Esophagus muscularis mucosa (tissue), 4 donors: ENCODE measurements at regions not wholly inside any gene's neighbourhood (a gene's known extent, or its start where the extent isn't known, plus 50 kb on each side); places are given as distances from the start of the nearest gene placed in this dataset.

Experiments
- DNase-seq: peaks from one replicate; pipeline ENCODE4 v3.0.0-alpha.2; 2017; ENCODE audit errors: extremely low spot score
- H3K27ac ChIP-seq, 4 donors: fragments of 200-600 bp; sonication (generic); replicated peaks in 1 of 4; 1 replicate in 3 of 4; 2 replicates in 1 of 4; pipeline ENCODE4 v1.5.1; 2016 to 2019; ENCODE audit warnings: mild to moderate bottlenecking in 1 of 4
- H3K27me3 ChIP-seq, 4 donors: fragments of 200-600 bp; sonication (generic); one replicate each; pipeline versions ENCODE4 v1.5.1 to v1.6.0; 2016 to 2019
- H3K36me3 ChIP-seq, 4 donors: fragments of 200-600 bp; sonication (generic); one replicate each; pipeline ENCODE4 v1.5.1; 2016 to 2019
- H3K4me1 ChIP-seq, 4 donors: fragments of 200-600 bp; sonication (generic); one replicate each; pipeline ENCODE4 v1.5.1; 2016 to 2019
- H3K4me3 ChIP-seq, 4 donors: fragments of 200-600 bp; sonication (generic); 1 replicate in 2 of 4; 2 replicates in 2 of 4; pipeline ENCODE4 v1.5.1; 2016 to 2019; ENCODE audit warnings: mild to moderate bottlenecking in 4 of 4, moderate library complexity in 1 of 4
- H3K9me3 ChIP-seq, 4 donors: fragments of 200-600 bp; sonication (generic); 1 replicate in 3 of 4; 2 replicates in 1 of 4; pipeline ENCODE4 v1.5.1; 2016 to 2019
- CTCF ChIP-seq, 3 experiments: fragments of 200-600 bp in 2 of 3; fragments of 450-650 bp in 1 of 3; sonication (generic) in 2 of 3; IDR thresholded peaks; one replicate each; pipeline ENCODE4 v1.5.1; 2017 to 2019; ENCODE audit warnings: antibody characterized with exemption in 3 of 3, mild to moderate bottlenecking in 2 of 3, moderate library complexity in 1 of 3
- EP300 ChIP-seq: sonication (generic); formaldehyde crosslinking; IDR thresholded peaks from one replicate; pipeline ENCODE4 v1.6.1; 2017; ENCODE audit warnings: antibody characterized with exemption
- POLR2A ChIP-seq: fragments of 450-650 bp; IDR thresholded peaks from one replicate; pipeline ENCODE4 v1.6.1; 2017; ENCODE audit warnings: antibody characterized with exemption, moderate library complexity, mild to moderate bottlenecking, low read depth
- POLR2AphosphoS5 ChIP-seq, 2 donors: sonication (generic); formaldehyde crosslinking; IDR thresholded peaks; one replicate each; pipeline ENCODE4 v1.6.1; 2017; ENCODE audit warnings: antibody characterized with exemption in 2 of 2
- WGBS: methylation state at CpG from one replicate; pipeline ENCODE4 v1.1.5; 2018; 5-methylcytosine and 5-hydroxymethylcytosine counted together
- intact Hi-C: fragments of 100-400 bp; cut with DNase I; formaldehyde crosslinking; loops from one replicate; pipeline ENCODE4 v1.15.1; 2023

- Histone ChIP-seq H3K36me3 (no peaks in the 10 kb centered on the region), H3K27me3 (peaks cover 0 to 10% (median 0%) of the 10 kb centered on the region in 4 donors), H3K4me3 (no peak overlapping the region), H3K27ac (no peak overlapping the region), H3K4me1 (peaks cover 0 to 6% (median 0%) of the 10 kb centered on the region in 4 donors), H3K9me3 (no peaks in the 10 kb centered on the region)
- no peak for DNase-seq
- intact Hi-C loops = no loop called here
- TF ChIP-seq EP300 (no peak), POLR2AphosphoS5 (IDR thresholded peaks at IDR 0.05) (no peak), CTCF (IDR thresholded peaks at IDR 0.05) (no peak), POLR2A (no peak)
- WGBS = 85% methylated on average over 9 of the region's 17 CpGs
Measured at GRCh38 chr2:71786291-71787107, 333.1 kb downstream of the DYSF start.

GRCh38 chr2:71785516-71785981 is 332.2 kb downstream of the DYSF start:
- no peaks in the 10 kb centered on the region for H3K9me3 ChIP-seq
- intact Hi-C loops = no loop called here
- H3K4me1 ChIP-seq = peaks cover 0 to 6% (median 0%) of the 10 kb centered on the region in 4 donors
- no peak overlapping the region for H3K4me3 ChIP-seq
- no peaks in the 10 kb centered on the region for H3K36me3 ChIP-seq
- peaks cover 0 to 10% (median 0%) of the 10 kb centered on the region in 4 donors for H3K27me3 ChIP-seq
- TF ChIP-seq POLR2A (no peak), EP300 (no peak), CTCF (IDR thresholded peaks at IDR 0.05) (no peak), POLR2AphosphoS5 (IDR thresholded peaks at IDR 0.05) (no peak)
- H3K27ac ChIP-seq = no peak overlapping the region
- DNase-seq = peak; percentile 70
- WGBS = 97% methylated on average over 14 of the region's 23 CpGs

GRCh38 chr2:71784734-71785511 is 331.6 kb downstream of the DYSF start:
- Histone ChIP-seq H3K4me3 (no peak overlapping the region), H3K27me3 (peaks cover 0 to 10% (median 0%) of the 10 kb centered on the region in 4 donors), H3K4me1 (peaks cover 0 to 6% (median 0%) of the 10 kb centered on the region in 4 donors), H3K9me3 (no peaks in the 10 kb centered on the region), H3K27ac (no peak overlapping the region), H3K36me3 (no peaks in the 10 kb centered on the region)
- intact Hi-C loops = no loop called here
- peak; percentile 68 for DNase-seq
- 74% methylated on average over 8 of the region's 8 CpGs for WGBS
- TF ChIP-seq POLR2AphosphoS5 (IDR thresholded peaks at IDR 0.05) = no peak
- no peak for TF ChIP-seq POLR2A
- no peak for TF ChIP-seq EP300
- no peak for TF ChIP-seq CTCF (IDR thresholded peaks at IDR 0.05)

GRCh38 chr2:71783815-71784214 is 330.5 kb downstream of the DYSF start:
- TF ChIP-seq POLR2AphosphoS5 (IDR thresholded peaks at IDR 0.05) (no peak), EP300 (no peak), CTCF (IDR thresholded peaks at IDR 0.05) (no peak), POLR2A (no peak)
- peaks cover 0 to 10% (median 0%) of the 10 kb centered on the region in 4 donors for H3K27me3 ChIP-seq
- H3K36me3 ChIP-seq = no peaks in the 10 kb centered on the region
- H3K4me3 ChIP-seq = no peak overlapping the region
- H3K9me3 ChIP-seq = no peaks in the 10 kb centered on the region
- no CpG with 5 or more reads among the region's 4 CpGs for WGBS
- intact Hi-C loops = no loop called here
- DNase-seq = peak; percentile 74
- peaks cover 0 to 10% (median 0%) of the 10 kb centered on the region in 4 donors for H3K4me1 ChIP-seq
- no peak overlapping the region for H3K27ac ChIP-seq
